GM18867 (cell line): ENCODE measurements at regions not wholly inside any gene's neighbourhood (a gene's known extent, or its start where the extent isn't known, plus 50 kb on each side); places are given as distances from the start of the nearest gene placed in this dataset.

Experiments
- ATAC-seq: cut with Tn5 transposase; IDR thresholded peaks from one replicate; pipeline ENCODE4 v1.9.1; 2021; ENCODE audit warnings: mild to moderate bottlenecking, moderate library complexity; ENCODE audit not compliant: unreplicated experiment

GRCh38 chr2:7574385-7574784, 657.2 kb downstream of the RNF144A start:
- no peak for ATAC-seq

DNA sequence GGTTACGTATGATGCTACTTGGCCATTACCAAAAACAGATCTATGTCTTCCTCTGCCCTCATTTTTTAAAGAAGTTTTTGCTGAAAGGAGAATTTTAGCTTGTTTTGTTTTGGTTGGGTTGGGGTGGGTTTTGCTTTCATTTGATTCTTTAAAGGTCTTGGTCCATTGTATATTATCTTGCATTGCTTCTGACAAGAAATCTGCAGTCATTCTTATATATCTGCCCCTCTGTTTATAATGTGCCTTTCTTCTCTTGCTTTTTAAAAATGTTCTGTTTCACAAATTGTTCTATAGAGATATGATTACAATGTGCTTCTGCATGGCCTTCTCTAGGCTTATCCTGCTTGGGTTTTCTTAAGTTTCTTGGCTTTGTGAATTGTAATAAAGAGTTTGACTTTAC, 660.6 kb downstream of the RNF144A start:
- no peak for ATAC-seq

DNA sequence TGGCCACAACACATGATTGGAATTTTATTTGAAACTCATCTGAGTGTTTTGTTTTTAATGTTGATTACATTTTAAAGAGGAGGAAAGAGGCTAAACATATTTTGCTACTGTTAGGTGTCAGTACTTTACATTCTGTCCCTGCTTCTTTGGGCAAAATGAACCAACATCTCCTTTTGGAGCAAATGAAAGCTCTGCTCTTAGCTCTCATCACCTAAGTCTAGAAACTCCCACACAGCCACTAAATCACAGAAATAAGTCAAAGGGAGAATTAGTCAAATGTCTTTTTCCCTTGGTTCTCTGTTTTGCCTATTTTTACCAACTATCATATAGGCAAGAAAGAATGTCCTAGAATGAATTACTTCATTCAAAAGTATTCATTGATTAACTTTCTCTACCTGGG, 666.8 kb downstream of the RNF144A start:
- ATAC-seq: no peak

DNA sequence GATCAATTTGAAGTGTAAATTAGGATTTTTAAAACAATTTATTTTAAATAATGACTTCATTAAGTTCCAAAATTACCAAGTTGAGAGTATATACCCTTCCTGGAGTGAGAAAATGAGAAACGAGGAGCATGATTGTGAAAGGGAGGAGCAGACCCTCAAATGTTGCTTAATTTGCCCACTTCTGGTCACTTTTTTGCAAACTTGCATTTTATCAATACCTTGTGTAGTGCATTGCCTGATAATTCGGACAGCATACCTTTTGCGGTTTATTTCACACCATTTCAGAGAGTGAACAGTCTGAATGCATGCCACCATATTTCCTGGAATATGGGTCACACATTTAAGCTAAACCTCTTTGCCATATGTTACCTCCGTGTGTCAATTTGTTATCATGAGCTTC, 669.7 kb downstream of the RNF144A start:
- ATAC-seq: no peak

DNA sequence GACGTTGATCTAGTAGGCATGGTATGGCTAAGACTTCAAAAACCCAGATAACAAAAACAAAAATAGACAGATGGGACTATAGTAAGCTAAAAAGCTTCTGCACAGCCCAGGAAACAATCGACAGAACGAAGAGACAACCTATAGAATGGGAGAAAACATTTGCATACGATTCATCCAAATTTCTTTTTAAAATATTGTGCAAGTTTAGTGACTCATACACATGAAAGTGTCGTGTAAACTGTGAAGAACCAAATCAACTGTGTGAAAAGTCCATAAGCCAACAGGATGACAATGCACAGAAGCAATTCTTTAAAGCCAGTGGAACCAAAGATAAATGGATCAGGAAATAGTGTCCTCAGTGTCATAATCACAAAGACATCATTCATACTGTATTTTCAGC, 671.1 kb downstream of the RNF144A start:
- ATAC-seq: no peak

DNA sequence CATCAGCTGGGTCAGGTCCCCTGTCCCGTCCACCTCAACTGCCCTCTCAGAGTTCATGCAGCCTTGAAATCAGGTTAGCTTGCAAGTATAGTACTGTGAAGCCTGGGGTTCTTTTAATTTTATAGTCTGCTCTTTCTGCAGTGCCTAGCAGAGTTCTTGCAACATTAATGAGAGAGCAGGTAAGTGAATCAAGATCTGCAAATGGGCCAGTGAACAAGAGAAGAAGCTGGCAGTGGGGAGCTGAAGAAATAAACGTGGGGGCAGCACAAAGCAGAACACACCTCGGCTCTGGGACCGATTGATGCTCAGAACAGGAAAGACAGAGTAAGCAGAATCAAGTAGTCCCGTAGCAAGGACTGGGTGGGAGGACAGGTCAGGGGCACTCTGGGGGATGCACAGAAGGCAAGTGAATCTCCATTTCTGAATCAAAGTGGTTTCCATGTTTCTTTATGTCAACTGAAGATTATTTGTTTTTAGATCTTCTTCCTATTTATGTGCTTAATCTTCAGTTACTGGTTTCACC, 675.5 kb downstream of the RNF144A start:
- ATAC-seq: no peak

DNA sequence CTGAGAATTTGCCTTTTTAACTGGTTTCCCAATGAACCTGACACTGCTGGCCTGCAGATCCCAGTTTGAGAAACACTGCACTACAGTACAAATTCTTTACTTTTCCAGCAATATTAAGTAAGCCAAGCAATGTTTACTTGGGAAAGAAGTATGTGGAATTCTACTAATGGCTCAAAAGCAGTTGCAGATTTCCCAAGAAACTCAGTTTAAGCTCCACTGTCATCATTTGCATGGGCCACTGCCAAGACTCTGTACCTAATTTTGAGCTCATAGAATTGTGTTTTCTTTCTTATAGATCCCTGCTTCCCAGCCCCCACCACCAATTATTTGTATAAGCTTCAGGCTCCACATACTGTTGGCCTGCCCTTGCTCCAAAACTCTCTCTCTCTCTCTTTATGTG, 676.1 kb downstream of the RNF144A start:
- ATAC-seq: no peak

- ATAC-seq: no peak
Observed at GRCh38 chr2:7594211-7594610, 677.0 kb downstream of the RNF144A start.

- no peak for ATAC-seq
Observed at GRCh38 chr2:7595206-7595605, 678.0 kb downstream of the RNF144A start.

- ATAC-seq: peak; percentile 58
Observed at GRCh38 chr2:7598402-7598801, 681.2 kb downstream of the RNF144A start.

GRCh38 chr2:7599462-7600258, 682.4 kb downstream of the RNF144A start:
- ATAC-seq: no peak

GRCh38 chr2:7601990-7602389, 684.8 kb downstream of the RNF144A start:
- no peak for ATAC-seq

DNA sequence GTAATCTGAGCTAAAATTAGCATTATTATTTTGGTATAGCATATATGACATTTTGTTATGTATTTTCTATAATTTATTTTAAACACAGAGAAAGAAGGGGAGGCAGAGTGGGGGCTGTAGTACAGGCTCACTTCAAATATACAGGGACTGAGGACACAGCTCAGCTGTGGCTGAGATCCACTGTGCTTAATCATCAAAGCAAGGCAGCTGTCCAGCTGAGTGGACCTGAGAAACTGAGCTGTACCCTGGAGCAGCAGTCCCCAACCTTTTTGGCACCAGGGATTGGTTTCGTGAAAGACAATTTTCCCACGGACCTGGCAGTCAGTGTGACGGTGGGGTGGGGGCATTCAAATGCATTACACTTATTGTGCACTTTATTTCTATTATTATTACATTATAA, 687.2 kb downstream of the RNF144A start:
- ATAC-seq: no peak

DNA sequence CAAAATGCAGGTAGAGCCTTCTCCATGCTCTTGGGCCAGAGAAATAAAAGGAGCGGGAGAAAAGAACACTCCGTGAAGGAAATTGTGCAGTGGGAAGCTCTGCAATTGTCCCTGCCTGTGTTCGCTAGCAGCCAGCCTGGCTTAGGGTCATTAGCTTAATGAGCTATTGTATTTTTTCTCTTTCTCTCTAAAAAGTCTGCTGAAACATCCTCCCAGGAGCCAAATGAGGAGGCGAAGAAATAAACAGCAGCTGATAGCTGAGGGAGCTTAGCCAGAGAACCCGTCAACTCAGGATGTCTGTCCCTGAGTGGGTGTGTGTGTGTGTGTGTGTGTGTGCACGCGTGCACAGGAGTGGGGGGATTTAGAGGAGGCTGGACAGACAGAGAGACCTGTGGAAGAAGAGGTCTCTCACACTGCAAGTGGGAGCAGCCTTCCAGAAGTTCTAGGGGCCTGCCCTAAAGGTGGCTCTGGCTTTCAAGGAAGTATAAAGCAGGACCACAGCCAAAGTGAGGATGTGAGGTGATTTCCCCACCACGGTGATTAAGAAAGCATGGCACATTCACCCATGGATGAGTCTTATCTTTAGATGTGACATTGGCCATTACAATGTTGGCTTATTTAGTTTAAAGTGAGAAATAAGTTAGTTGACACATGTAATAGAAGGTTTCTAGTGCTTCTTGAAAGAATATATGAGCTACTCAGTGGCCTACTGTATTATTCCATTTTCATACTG, 690.4 kb downstream of the RNF144A start:
- no peak for ATAC-seq

GRCh38 chr2:7609556-7609955, 692.3 kb downstream of the RNF144A start:
- peak; percentile 43 for ATAC-seq

GRCh38 chr2:7609974-7610373, 692.8 kb downstream of the RNF144A start:
- ATAC-seq: peak; percentile 72

DNA sequence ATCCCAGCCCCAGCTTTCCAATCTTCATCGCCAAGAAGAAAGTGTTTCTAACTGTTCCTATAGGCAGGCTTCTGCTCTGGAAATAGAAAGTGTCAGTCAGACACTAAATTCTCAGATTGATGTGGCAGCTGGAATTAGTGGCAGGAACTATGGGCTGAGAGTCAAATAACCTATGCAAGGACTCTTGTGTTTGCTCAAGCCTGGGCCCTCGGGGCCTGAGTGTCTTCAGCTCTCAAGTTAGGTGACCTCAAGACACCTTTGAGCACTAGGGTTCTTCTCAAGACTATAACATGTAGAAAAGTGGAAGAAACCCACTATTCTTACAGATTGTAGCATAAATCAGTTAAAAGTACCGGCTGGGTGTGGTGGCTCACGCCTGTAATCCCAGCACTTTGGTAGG, 694.5 kb downstream of the RNF144A start:
- ATAC-seq: no peak

DNA sequence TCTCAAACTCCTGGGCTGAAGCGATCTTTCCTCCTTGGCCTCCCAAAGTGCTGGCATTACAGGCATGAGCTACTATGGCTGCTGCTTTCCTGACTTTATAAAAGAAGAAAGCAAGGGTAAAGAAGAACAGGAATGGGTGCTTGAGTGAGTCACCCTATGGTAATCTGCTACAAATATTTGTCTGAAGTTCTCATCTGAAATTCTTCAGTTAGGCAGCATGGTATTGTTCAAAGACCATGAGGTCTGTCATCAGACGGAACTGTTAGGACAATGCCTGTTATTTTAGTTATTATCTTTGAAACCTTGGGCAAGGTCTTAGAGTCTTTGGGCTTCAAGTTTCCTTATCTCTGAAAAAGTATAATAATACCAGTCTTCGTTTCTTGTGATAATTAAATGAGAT, 695.8 kb downstream of the RNF144A start:
- ATAC-seq: no peak

GRCh38 chr2:7613831-7614230, 696.6 kb downstream of the RNF144A start:
- no peak for ATAC-seq

DNA sequence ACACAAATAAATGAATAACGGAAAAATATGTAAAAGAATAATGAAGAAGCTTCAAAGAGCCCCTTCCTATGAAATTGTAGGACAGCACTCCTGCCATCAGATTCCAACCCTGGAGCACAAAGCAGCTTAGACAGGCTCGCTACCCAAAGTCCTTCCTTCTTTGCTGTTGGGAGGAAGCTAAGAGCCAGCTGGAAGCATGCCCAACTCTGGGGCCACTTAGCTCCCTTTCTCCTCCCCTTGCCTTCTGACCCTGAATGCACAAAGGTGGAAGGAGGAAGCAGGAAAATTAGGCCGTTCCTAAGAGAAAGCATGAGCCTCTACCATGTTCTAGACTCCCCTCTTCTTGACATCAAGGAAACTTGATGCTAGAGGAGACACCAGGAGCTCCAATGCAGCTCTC, 700.8 kb downstream of the RNF144A start:
- no peak for ATAC-seq

DNA sequence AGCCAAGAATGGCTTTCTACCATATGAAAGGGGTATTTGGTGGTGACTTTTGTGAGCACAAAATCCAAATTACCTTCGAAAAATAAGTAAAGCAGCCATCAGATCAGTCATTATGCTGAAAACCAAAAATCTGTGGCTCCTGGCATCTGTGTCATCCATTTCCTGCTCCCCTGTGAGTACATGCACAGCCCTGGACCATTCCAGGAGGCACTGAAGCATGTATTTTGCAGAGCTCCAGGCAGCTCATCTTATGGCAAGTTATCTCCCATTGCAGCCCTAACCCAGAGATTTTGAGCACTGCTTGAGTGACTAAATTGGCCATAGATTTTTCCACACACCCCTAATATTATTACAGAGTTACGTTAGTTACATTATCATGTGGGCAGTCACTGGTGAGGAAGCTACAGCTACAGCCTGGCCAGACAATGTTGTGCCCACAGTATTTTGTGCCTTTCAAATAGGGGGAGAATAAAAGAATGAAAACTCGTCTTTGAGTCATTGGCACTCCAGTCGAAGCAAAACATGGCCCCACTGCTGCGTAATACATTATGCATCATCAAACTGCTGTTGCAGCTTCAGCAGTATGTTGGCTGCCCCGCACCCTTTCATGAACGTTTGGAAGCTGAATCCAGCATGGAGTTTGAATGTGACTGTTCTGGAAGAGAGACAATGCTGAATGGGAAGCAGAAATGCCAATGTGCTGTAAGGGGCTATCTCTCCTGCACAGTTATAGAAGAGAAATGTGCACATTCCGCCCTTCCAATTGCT, 702.2 kb downstream of the RNF144A start:
- no peak for ATAC-seq
